HUDEP-2 (cell line): ENCODE measurements at regions not wholly inside any gene's neighbourhood (a gene's known extent, or its start where the extent isn't known, plus 50 kb on each side); places are given as distances from the start of the nearest gene placed in this dataset.
"Not testable (repeated sequence)": the region's sequence is repeated elsewhere in the genome, so short reads cannot be mapped to it uniquely, and the experiment has no call there.

Source experiments
- DNase-seq, 76 experiments: peaks; one replicate each; lab custom pipeline; 2025; ENCODE audit not compliant: unreplicated experiment in 76 of 76; lab: John Stamatoyannopoulos, UW

GRCh38 chr18:30839056-30839561 lies 203.4 kb downstream of the DSC3 start:
- not testable (repeated sequence) for DNase-seq

DNA sequence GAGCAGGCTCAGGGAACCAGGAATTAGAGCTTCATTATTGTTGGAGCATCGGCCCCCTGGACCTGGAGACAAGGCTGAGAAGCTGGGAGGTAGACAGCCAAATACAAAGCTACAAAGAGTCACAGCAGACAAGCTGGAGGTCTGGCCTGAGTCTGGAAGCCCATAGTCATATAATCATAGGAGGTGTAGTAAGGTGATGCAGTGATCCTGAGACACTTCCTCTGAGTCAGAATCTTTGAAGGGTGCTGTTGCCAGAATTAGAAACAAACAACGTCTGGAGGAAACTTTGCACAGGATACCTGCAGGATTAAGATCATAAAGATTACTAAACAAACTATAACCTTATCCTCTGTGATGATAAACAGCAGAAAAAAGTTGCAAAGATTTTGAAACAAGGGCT lies 213.8 kb downstream of the DSC3 start:
- no peak for DNase-seq

- no peak for DNase-seq
Measured at GRCh38 chr18:30819619-30820018, 222.9 kb downstream of the DSC3 start.

DNA sequence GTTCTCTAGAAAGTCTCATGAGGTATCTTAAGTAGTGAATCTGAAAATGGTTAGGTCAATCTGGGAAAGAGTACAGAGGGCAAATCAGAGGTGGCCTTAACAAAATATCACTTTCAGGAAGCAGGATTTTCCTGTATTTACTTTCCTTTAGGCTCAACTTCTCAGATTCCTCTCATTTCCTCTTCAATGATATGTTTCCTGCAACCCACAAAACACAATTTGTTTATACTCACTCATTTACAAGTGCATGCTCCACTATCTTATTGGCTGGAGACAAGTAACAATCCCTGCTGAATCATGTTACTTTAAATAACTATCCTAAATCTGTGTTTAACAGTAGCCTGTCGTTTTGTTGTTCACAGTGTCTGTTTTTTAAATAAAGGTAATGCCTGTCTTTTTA lies 228.1 kb downstream of the DSC3 start:
- DNase-seq: no peak

DNA sequence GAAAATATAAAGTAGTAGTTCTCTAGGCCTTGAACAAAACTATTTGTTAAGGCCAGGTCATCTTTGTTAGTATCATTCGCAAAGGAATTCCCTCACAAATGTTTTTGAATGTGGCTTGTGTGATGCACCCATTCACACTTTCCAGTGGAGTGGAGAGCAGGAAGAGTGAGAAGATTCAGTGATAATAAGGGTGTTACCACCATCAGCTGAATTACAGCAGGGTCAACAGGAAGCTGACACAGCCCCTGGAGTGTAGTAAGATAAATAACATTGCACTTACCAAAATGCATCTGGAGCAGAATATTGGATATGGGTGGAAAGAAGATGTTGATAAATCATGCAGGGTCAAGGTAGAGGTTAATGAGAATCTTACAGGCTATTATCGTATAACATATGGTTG lies 231.0 kb downstream of the DSC3 start:
- DNase-seq: no peak

- no peak for DNase-seq
Measured at GRCh38 chr18:30810580-30810979, 232.0 kb downstream of the DSC3 start.

DNA sequence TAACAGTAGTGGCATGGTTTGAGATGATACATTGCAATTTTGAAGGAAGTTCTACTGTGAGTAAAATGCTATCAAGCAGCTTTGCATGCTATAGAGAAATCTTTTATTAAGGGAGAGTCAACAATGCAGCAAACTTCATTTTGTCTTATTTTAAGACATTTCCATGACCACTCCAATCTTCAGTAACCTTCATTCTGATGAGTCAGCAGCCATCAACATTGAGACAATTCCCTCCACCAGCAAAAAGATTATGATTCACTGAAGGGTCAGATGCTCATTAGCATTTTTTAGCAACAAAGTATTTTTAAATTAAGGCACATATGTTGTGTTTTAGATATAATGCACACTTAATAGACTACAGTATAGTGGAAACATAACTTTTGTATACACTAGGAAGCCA lies 235.7 kb downstream of the DSC3 start:
- no peak for DNase-seq

DNA sequence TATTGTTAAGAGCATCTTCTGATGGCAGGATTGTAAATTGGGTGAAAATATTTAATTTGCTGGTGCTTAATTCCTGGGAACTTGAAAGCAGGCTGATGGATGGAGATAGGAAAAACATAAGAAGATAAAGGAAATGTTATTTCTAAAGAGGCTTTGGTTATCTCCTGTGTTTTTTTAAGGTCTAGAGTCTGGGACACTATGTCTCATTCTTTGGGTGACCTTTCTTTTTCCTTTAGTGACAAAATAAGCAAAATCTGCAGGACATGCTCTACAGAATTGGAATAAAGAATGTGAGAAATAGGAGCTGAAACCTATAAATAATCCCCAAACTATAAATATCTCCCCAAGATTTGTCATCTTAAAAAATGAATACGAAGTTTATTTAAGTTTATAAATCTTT lies 241.7 kb downstream of the DSC3 start:
- DNase-seq: no peak

GRCh38 chr18:30792051-30792450 lies 250.5 kb downstream of the DSC3 start:
- no peak for DNase-seq

GRCh38 chr18:30788411-30788991 lies 254.0 kb downstream of the DSC3 start:
- not testable (repeated sequence) for DNase-seq

DNA sequence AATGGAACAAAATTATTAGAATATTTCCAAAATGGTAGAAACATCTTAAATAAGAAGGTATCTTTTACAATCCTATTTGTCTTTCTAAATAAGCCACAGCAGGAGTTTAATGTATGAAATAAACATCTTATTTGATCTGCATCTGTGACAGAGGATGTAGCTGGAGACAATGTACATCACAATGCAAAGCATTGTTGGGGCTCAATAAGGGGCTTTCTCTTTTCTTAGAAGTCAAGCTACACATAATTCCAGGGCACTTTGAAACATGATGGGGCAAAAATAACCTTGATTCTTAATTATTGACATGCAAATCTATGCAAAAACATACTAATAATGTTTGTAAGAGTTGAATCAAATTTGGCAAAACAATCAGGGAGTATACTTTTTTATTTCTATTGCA lies 255.1 kb downstream of the DSC3 start:
- DNase-seq: no peak

GRCh38 chr18:30781601-30782000 lies 260.9 kb downstream of the DSC3 start:
- no peak for DNase-seq

DNA sequence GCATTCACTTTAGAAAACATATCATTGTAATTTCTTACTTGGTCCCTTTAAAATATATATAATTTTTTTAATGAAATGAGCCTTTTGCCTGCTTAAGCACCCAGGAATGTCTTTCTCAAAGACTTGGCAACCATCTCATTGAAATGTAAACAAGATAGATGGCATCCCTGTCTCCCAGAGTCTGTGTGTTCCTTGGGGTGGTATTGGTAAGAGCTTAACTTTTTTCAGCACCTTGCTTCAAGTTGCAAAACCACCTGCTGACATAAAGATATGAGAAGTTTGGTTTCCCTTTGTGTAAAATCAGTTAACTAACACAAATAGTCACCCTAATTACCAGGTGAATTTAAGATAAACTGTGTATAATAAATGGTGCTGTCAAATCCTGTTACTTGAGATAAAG lies 266.9 kb downstream of the DSC3 start:
- DNase-seq: no peak

- DNase-seq: not testable (repeated sequence)
Measured at GRCh38 chr18:30772170-30772569, 270.4 kb downstream of the DSC3 start.

DNA sequence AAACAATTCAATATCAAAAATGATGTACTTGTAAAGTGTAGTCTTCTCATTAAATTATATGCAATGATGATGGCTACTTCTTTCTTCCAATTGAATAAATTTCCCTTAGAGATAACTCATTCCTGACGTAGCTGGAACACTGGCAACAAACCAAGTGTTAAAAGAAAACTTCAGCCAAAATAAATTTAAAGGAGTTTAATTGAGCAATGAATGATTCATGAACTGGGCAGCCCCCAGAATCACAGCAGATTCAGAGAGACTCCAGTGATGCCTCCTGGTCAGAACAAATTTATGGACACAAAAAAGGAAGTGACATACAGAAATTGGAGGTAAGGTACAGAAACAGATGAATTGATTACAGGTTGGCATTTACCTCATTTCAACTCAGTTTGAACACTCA lies 276.5 kb downstream of the DSC3 start:
- DNase-seq: no peak

DNA sequence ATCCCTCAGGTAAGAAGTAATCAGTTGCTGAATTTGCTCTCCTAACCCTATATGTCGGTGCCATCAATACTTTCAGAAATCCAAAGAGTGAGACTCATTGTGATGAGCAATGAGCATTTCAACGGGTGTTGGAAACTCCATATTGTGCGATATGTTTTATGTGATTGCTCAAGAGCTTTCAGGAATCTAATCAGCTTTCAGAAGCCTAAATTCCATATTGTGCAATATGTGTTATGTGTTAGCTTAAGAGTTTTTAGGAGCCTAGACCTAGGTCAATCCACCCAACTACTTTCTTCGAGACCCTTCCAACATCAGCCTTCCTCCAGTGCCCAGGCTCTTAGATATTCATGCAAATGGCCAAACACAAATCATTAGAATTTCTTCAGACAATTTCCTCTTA lies 277.3 kb downstream of the DSC3 start:
- DNase-seq: no peak

DNA sequence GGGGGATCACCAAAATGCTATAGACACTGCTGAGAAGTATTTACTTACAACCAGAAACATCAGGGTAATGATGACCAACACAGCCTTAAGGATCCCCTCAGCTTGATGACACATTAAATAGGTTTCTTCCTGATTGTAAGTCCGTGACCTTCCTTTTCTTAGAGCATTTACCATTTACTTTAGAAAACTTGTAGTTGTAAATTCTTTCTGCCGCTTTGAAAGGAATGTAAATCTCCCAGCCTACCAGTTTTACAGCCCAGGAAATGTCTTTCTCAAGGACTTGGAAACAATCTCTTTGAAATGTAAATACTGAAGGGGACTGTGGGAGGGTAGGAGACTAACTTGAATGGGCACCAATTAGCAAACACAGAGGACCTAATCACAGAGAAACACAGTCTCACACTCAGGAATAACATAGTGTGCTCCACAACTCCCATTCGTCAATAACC lies 278.6 kb downstream of the DSC3 start:
- no peak for DNase-seq

DNA sequence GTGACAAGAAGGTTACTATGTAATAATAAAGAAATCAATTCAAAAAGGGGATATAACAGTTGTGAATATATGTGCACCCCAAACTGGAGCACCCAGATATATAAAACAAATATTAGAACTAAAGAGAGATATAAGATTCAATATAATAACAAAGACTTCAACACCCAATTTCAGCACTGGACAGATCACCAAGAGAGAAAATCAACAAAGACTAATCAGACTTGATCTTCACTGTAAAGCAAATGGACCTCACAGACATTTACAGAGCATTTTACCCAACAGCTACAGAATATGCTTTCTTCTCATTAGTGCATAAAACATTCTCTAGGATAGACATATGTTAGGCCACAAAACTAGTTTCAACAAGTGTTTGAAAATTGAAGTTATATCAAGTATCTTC lies 287.7 kb downstream of the DSC3 start:
- no peak for DNase-seq

DNA sequence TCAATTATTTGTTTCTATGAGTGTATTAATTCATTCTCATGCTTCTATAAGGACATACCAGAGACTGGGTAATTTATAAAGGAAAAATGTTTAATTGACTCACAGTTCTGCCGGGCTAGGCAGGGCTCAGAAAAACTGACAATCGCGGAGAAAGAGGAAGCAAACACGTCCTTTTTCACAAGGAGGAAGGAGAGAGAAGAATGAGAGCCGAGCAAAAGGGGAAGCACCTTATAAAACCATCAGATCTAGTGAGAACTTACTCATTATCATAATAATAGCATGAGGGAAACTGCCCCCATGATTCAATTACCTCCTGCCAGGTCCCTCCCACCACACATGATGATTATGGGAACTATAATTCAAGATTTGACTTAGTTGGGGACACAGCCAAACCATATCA lies 294.0 kb downstream of the DSC3 start:
- peak in 6 of 76 experiments; percentile 1 to 39 (median 11) for DNase-seq

GRCh38 chr18:30746224-30746623 lies 296.3 kb downstream of the DSC3 start:
- no peak for DNase-seq

GRCh38 chr18:30743033-30743432 lies 299.5 kb downstream of the DSC3 start:
- no peak for DNase-seq

DNA sequence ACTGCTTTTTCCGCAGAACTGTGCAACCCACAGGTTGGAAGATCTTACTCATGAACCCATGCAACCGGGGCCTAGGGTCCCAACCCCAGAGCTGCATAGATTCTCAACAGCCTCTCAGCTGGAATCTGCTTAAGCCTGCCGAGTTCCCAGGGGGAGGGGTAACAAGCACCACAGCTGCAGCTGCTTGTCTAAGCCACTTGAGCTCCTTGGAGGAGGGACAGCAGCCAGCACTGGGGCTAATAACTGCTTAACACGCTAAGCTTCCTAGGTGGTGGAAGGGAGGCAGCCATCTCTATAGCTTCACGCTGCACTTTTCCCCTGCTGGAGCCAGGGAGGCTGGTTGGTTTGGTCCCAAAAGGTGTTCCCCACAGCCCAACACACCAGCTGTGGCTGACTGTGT lies 311.6 kb downstream of the DSC3 start:
- no peak for DNase-seq

DNA sequence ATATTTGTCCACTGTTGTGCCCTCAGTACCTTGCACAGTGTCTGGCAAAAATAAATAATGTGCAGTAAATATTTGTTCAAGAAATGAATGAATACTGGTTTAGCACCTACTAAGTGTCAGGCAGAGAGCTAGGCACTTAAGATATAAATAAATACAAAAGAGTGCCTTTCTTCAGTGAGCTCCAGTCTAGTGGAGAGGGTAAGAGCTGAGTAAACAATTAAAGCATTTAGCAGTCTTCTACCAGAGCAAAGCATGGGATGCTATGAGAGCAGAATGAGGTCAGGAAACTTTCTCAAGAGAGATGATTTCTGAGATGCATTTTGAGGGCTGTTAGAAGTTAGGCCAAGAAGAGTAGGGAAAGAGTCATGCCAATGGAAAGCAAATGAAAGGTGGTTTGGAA lies 314.7 kb downstream of the DSC3 start:
- DNase-seq: no peak
